Panc1 (cell line): ENCODE measurements at regions not wholly inside any gene's neighbourhood (a gene's known extent, or its start where the extent isn't known, plus 50 kb on each side); places are given as distances from the start of the nearest gene placed in this dataset.

ENCODE experiments used
- ATAC-seq: fragments of 200-7000 bp; cut with Tn5 transposase; 2 replicates; pipeline ENCODE4 v1.9.1; 2020; ENCODE audit warnings: mild to moderate bottlenecking, moderate library complexity
- BruUV-seq: library from RNA; stranded (reverse); fragments of 400-500 nt; replicated peaks from 2 replicates; lab custom pipeline; 2021; lab: Mats Ljungman, UMichigan
- CTCF ChIA-PET: fragments of 300-600 bp; sonication (Branson Sonifier 250); formaldehyde crosslinking; loops from one replicate; lab custom pipeline; 2022; ENCODE audit warnings: antibody characterized with exemption; lab: Charles Lee
- POLR2A ChIA-PET: fragments of 300-600 bp; sonication (Branson Sonifier 250); formaldehyde crosslinking; loops from one replicate; lab custom pipeline; 2022; ENCODE audit warnings: antibody characterized with exemption; lab: Charles Lee
- DNase-seq: peaks from one replicate; pipeline ENCODE4 v3.0.0-alpha.2; 2010; ENCODE audit warnings: low read depth, low spot score
- H3K27ac ChIP-seq: 2 replicates; pipeline ENCODE4 v1.5.1; 2011; ENCODE audit warnings: mild to moderate bottlenecking, low read length, inconsistent platforms
- H3K27me3 ChIP-seq: fragments of 200-500 bp; sonication (Bioruptor generic); 2 replicates; pipeline ENCODE4 v1.6.0; 2014; ENCODE audit warnings: low read length, inconsistent platforms; ENCODE audit not compliant: control insufficient read depth, insufficient read depth
- H3K36me3 ChIP-seq: fragments of 200-500 bp; sonication (Bioruptor generic); 2 replicates; pipeline ENCODE4 v1.5.1; 2014; ENCODE audit warnings: inconsistent platforms, mild to moderate bottlenecking, low read length, moderate library complexity; ENCODE audit not compliant: control insufficient read depth, insufficient read depth
- H3K4me1 ChIP-seq: 2 replicates; pipeline ENCODE4 v1.5.1; 2011; ENCODE audit warnings: inconsistent platforms, mild to moderate bottlenecking, low read length, moderate library complexity; ENCODE audit not compliant: control insufficient read depth, insufficient read depth
- H3K4me3 ChIP-seq, 2 experiments: 2 replicates each; pipeline ENCODE4 v1.5.1; 2011 to 2012; ENCODE audit warnings: low read depth in 2 of 2, low read length in 2 of 2, mild to moderate bottlenecking in 2 of 2, inconsistent platforms in 1 of 2, moderate library complexity in 1 of 2
- H3K9me3 ChIP-seq: fragments of 200-500 bp; sonication (Bioruptor generic); 2 replicates; pipeline ENCODE4 v1.5.1; 2014; ENCODE audit warnings: low read depth, mild to moderate bottlenecking, inconsistent platforms, low read length, moderate library complexity; ENCODE audit not compliant: control insufficient read depth, insufficient read depth
- CTCF ChIP-seq: fragments of 450-650 bp; IDR thresholded peaks from 2 replicates; pipeline ENCODE4 v1.5.1; 2017; ENCODE audit warnings: mild to moderate bottlenecking
- POLR2AphosphoS5 ChIP-seq: IDR thresholded peaks from 2 replicates; pipeline ENCODE4 v1.6.1; 2012; ENCODE audit warnings: mild to moderate bottlenecking, low read depth, low read length, moderate library complexity
- REST ChIP-seq, 2 experiments: IDR thresholded peaks; 2 replicates each; pipeline ENCODE4 v1.6.1; 2011 to 2012; ENCODE audit warnings: low read depth in 2 of 2, control low read depth in 1 of 2, low read length in 1 of 2, mild to moderate bottlenecking in 1 of 2, moderate library complexity in 1 of 2; ENCODE audit not compliant: insufficient read depth in 1 of 2
- SIN3A ChIP-seq: IDR thresholded peaks from 2 replicates; pipeline ENCODE4 v1.6.1; 2012; ENCODE audit warnings: low read depth, mild to moderate bottlenecking, low read length, moderate library complexity, borderline replicate concordance; ENCODE audit not compliant: insufficient read depth
- TCF7L2 ChIP-seq: IDR thresholded peaks from 2 replicates; pipeline ENCODE4 v1.6.1; 2011; ENCODE audit warnings: mild to moderate bottlenecking, low read depth, low read length, inconsistent platforms
- in situ Hi-C: cut with HindIII; loops from 2 replicates; pipeline ENCODE4 v1.10.0; 2016; ENCODE audit warnings: low sequenced_read_pairs, low pct_unique_long_range_greater_than_20kb
- intact Hi-C: fragments of 100-400 bp; cut with micrococcal nuclease; formaldehyde crosslinking; loops from one replicate; pipeline ENCODE4 v1.10.0; 2022; ENCODE audit not compliant: unreplicated experiment

- no peak overlapping the region for H3K4me3 ChIP-seq
- in situ Hi-C loops, result no loop called here
- no peaks in the 10 kb centered on the region for H3K4me1 ChIP-seq
- POLR2A ChIA-PET, result no interaction called here
- no peaks in the 10 kb centered on the region for H3K27me3 ChIP-seq
- CTCF ChIA-PET, result no interaction called here
- no peak for DNase-seq
- no peak for TF ChIP-seq POLR2AphosphoS5
- no peak for TF ChIP-seq TCF7L2
- TF ChIP-seq SIN3A, result no peak
- no peak for TF ChIP-seq REST (IDR thresholded peaks at IDR 0.05; ENCODE audit: insufficient read depth in 1 of 2, low read depth in 2 of 2, low read length in 1 of 2)
- no peak for TF ChIP-seq CTCF
- no TSS peak for BruUV-seq
- intact Hi-C loops, result no loop called here
- H3K27ac ChIP-seq, result no peak overlapping the region
- H3K36me3 ChIP-seq, result no peaks in the 10 kb centered on the region
- H3K9me3 ChIP-seq, result no peaks in the 10 kb centered on the region
- no peak for ATAC-seq
Measured at GRCh38 chr7:88610942-88611341, 148.6 kb upstream of the ZNF804B start.

GRCh38 chr7:88600695-88601094, 158.8 kb upstream of the ZNF804B start:
- Histone ChIP-seq H3K36me3 (no peaks in the 10 kb centered on the region), H3K4me1 (no peaks in the 10 kb centered on the region), H3K27me3 (no peaks in the 10 kb centered on the region), H3K9me3 (no peaks in the 10 kb centered on the region; the same call in 1 of the 2 replicates), H3K27ac (no peak overlapping the region), H3K4me3 (no peak overlapping the region)
- in situ Hi-C loops (no loop called here), intact Hi-C loops (no loop called here)
- ChIA-PET CTCF (no interaction called here), POLR2A (no interaction called here)
- no TSS peak for BruUV-seq
- ATAC-seq (no peak), DNase-seq (no peak)
- no peak for TF ChIP-seq POLR2AphosphoS5
- TF ChIP-seq CTCF, result no peak
- TF ChIP-seq REST (IDR thresholded peaks at IDR 0.05; ENCODE audit: insufficient read depth in 1 of 2, low read depth in 2 of 2, low read length in 1 of 2), result no peak
- no peak for TF ChIP-seq TCF7L2
- no peak for TF ChIP-seq SIN3A
